ENCODE measurements at regions not wholly inside any gene's neighbourhood (a gene's known extent, or its start where the extent isn't known, plus 50 kb on each side); places are given as distances from the start of the nearest gene placed in this dataset.

DNA sequence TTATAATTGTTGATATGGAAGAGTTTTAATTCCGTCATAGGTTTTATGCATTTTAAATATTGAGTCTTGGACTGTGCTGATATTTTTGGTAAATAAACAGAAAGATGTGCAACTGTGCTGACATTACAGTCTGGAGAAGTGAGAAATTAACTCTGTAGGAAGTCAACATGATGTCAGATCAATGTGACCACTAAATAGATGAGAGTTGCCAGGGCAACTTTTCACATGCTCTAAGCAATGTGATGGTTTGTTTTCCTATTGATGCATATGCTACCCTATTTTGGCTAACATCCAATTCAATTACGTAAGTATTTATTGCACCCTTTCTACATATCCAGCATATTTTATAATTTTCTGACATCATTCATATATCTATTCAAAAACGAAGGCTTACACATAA is 1109.3 kb downstream of the TSN start:
- no peak for DNase-seq (ENCODE audit: low read depth in 2 of 2)

DNA sequence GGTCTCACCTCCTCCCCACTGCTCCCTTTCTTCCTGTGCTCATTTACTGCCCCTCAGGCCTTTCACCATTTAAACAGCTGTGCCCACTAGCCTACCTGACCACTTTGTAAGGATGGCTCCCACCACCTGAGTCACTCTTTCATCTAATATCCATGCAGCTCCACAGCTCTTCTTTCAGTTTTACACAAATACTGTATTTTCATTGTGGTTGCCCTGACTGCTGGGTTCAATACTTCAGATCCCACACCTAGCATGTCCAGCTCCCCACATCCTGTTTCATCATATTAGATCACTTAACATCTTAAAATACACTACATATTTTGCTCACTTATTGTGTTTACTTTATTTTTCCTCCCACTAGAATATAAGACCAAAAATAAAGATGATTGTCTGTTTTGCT is 1110.6 kb downstream of the TSN start:
- DNase-seq (ENCODE audit: low read depth in 2 of 2): no peak

DNA sequence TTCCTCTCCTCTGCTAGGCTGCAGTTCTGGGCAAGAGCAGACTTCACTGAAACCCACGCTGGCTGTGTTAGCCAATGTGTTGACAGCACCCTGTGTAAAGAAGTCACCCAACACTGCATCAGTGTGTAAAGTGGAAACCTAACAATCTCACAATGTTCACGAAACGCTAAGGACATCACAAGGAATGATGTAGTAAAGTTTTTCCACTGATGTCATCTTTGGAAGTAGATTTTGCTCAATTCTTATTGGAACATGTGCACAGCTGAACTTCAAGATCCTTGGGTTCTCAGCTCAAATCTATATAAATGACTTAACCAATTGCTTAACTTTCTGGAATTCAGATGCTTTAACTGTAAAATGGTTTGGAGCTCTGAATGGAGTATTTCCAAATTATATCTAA is 1112.5 kb downstream of the TSN start:
- no peak for DNase-seq (ENCODE audit: low read depth in 2 of 2)

DNA sequence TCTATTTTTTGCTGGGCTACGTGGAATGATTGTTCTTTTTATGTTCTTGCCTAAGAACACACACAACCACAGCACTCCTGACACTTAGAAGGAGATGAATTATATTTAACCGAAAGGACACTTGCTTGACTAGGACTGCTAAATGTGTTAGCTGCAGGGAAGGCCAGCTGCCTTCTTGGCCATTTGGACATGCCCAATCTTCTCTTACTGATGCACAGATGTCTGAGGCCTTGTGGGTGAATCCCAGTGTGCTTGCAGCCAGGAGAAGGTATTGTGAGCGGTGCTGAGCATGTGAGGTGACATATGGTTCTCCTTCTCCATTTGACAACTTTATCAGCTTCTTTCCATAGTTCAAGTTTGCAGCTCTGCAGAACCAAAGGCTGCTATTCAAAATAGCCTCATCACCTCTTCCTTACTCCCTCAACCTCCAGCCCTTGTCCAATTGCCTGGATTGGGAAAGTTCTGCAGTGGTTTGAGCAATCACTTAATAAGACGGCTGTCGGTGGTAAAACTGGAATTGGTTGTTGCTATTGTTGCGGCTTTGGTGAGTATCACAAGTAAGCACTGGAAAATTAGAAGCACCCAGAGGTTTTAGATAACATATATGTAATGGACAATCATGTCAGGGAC is 1113.3 kb downstream of the TSN start:
- DNase-seq (ENCODE audit: low read depth in 2 of 2): no peak

DNA sequence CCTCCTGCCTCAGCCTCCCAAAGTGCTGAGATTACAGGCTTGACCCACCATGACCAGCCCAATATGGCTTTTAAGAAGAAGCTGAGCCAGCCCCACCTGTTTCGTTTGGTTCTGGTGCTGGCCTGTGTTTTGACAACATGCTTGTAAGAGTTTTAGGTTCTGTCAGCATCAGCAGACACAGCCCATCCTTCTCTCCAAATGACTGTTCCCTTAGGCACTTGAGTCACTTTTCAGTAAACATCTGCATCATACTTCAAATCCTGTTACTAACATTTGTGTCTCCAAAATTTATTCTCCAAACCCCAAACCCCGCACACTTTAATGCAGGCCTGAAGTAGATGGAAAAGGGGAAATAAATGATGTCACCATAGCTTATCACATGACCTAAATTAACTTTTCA is 1118.5 kb downstream of the TSN start:
- DNase-seq (ENCODE audit: low read depth in 2 of 2): no peak

DNA sequence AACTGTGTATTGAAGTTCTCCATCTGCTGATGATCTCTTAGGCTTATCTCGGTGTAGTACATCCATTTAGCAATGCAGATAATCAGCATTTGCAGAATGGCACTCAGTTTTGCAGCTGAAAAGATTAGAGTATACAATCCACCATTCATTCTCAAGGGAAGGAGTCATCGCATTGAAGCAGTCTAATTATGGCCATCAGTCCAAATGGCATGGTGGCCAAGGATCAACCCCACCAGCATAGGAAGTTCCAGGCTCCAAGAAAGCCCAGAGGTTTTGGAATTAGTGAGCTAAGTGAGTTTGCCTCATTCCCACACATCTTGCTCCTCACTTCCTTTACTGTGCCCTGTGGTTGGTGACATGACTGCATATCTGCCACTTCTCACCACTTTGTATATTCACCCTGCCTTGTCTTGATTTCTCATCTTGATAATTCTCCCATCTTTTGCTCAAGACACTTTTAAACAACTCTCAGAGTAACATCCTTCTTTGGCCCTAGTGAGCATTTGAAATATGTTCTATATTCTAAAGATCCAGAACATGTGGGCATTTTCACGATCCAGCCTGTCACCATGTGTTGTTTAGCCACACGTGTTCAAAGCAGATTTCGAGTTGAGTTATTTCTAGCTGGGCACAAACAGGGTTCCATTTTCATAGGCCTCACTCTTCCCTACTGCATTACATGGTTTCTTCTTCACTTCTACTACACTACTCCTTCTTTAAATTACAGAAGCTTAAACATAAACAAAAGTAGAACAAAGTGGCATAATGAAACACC is 1119.8 kb downstream of the TSN start:
- no peak for DNase-seq (ENCODE audit: low read depth in 2 of 2)

DNA sequence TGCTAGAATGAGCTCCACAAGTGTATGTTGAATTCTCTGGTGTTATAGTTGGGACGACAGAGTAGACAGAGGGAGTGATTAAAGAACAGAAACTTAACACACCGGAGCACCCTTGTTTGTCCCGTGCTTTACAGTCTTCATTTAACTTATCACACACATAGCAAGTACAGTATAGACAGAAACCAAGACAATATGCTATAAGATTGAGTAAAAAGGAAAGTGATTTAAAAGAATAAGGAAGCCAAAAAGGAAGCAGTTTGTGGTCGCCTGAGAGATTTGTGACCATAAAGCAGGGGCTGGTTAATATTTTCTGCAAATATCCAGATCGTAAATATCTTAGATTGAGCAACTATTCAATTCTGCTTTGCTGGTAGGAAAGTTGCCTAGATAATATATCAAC is 1128.4 kb downstream of the TSN start:
- no peak for DNase-seq (ENCODE audit: low read depth in 2 of 2)

DNA sequence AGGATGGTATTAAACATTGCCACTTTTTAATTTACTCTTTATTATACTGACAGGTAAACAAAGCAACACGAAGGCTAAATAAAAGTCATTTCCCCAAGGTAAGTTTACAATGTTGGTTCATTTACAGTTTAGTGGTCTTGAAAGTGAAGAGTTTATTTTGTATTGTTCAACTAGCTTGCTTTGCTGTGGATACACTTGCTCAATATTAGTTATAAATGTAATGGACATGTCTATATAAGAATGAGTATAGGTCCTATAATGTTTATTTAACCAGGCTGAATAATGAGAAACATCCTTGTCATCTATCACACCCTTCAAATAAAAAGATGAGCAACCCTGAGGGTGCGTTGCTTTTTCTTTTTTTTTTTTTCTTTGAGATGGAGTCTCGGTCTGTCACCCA is 1129.4 kb downstream of the TSN start:
- no peak for DNase-seq (ENCODE audit: low read depth in 2 of 2)

DNA sequence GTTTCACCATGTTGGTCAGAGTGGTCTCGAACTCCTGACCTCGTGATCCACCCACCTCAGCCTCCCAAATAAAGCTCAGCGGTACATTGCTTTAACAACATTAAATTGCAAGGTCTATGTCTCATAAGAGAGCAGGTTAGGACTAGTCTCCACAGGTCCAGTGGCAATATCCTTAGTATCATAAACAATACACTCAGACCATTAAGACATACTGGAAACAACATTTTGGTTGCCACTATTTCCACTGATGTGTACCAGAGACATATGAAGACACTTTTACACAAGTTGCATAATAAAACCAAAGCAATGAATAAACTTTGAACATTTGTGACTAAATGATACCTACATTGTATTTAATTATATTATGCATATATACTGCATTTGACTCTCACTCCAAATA is 1130.0 kb downstream of the TSN start:
- no peak for DNase-seq (ENCODE audit: low read depth in 2 of 2)

DNA sequence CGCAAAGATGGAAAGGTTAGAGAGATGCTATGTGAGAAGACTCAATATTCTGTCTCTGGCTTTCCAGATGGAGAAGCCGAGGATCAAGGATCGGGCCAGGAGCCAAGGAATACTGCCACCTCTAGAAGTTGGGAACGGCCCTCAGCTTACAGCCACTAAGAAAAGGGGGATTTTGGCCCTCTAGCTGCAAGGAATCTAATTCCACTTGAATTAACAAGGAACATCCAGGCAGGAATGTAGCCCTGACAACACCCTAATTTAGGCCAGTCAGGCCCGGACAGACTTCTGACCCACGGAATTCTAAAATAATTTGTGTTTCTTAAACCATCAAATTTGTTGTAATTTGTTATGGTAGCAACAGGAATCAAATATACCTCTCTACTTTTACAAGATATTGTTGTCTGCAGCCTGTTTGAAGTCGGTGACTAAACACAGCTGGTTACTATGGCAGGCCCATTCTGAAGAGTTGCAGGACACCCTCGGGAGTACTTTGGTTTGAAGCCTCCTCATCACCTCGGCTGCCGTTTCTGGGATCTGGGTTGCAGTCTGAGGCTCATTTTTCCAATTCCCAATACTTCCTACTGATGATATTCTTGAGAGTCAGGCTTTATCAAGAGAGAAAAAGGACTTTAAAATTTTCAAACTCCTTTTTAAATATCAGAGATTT is 1131.2 kb downstream of the TSN start:
- no peak for DNase-seq (ENCODE audit: low read depth in 2 of 2)

DNA sequence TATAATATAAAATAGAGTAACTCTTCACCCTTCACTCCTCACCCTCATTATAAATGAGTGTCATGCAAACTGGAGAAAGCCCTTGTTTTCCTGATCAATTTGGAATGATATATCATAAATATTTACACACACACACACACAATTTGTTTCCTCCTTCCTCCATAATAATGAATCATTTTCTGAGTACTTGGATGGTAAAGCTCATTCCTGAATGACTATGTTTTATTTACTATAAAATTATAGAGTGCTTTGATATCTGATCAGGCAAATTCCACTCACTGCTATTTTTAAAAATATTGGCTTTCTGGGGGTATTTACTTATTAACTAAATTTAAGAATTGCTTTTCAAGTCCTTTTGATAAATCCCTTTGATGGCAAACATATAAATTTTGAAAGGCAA is 1125.5 kb upstream of the CNTNAP5 start:
- DNase-seq (ENCODE audit: low read depth in 2 of 2): no peak

DNA sequence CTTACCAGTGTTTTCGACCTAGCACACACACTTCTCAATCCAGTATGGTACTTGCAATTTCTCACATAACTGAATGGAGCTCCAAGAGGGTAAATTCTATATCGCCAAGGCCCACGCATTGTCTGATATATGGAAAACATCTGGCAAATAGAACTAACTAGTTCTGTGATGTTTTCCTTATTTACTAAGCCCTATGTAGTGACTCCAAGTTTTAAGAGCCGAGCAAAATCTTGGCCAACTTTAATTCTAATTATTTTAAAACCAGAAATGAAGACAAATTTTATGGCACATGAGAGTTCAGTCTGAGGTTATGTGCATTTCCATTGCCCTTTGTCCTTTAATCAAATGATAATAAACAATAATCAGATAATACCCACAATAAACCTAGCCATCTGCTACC is 1119.7 kb upstream of the CNTNAP5 start:
- DNase-seq (ENCODE audit: low read depth in 2 of 2): no peak

DNA sequence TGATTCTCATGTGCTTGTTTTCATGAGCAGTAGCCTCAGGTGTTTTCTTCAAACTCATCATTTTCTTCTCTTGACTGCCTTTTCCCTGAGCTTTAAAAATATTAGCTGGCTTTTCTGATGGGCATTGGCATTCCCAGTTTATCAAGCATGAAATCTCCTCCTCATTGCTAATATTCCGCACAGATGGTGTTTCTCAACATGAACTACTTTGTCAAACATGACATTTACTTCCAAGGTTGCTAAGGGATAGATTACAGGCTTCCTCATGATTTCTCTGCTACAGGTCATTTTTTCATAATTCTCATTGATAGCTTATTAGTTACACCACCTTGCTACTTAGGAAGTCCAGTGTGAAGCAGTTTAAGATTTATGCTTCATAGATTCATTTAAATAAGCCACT is 1116.9 kb upstream of the CNTNAP5 start:
- no peak for DNase-seq (ENCODE audit: low read depth in 2 of 2)

DNA sequence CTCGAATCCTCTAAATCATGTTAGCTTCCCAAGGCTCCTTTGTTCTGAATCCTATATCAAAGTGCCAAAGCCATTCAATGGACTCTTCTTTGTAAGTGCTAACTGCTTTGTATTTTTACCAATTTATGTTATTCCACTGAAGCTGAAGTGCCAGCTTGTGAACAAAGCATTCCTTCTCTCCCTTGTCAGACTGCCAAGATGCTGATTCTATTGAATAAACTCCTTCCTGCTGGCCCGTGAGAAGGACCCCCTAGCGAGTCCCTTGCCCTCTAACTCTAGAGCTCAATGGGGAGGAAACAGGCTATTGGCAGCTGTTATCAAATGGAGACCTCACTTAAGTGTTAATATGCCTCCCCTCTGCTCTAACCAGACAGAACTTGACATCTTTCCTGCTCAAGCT is 1097.9 kb upstream of the CNTNAP5 start:
- no peak for DNase-seq (ENCODE audit: low read depth in 2 of 2)

DNA sequence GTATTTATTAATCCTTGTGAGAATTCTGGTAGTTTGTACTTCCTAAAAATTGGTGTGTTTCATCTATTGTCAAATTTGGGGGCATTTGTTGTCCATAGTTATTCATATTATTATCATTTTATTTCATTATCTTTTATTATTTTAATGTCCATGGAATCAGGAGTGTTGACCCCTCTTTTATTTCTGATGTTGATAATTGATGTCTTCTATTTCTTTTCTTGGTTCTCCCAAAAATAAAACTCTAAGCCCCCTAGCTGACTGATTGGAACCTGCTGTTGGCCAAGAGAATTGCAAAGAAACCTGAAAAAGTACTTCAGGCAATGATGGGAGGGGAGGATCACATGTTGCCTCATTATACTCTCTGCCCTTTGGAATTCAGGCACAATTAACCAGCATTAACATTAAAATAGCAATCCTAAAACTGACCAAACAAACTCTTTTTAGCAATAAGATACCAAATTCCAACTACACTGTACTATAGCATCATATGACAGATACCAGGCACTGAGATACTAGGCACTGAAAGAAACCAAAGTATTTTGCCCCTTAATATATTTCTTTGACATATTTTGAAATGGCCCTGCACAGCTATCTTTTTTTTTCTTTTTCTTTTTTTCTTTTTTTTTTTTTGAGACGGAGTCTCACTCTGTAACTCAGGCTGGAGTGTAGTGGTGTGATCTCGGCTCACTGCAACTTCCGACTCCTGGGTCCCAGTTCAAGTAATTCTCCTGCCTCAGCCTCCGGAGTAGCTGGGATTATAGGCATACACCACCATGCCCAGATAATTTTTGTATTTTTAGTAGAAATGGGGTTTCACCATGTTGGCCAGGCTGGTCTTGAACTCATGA is 1097.2 kb upstream of the CNTNAP5 start:
- no peak for DNase-seq (ENCODE audit: low read depth in 2 of 2)

DNA sequence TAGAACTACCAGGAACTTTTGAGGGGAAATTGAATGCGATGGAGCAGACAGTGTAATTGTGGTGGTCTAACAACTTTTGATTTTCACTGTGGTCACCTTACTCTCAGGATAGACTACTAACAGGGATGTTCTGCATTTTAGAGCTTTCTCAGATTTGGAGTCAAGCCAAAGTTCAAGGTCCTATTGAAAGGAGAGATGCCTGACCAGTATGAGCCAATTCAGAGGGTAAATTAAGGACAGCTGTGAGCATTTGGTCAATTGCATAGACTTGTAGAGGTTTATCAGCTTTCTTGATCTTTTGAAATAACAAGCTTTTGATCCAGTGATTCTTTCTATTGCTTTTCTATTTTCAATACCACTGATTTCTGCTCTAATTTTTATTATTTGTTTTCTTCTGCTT is 1095.7 kb upstream of the CNTNAP5 start:
- DNase-seq (ENCODE audit: low read depth in 2 of 2): no peak

DNA sequence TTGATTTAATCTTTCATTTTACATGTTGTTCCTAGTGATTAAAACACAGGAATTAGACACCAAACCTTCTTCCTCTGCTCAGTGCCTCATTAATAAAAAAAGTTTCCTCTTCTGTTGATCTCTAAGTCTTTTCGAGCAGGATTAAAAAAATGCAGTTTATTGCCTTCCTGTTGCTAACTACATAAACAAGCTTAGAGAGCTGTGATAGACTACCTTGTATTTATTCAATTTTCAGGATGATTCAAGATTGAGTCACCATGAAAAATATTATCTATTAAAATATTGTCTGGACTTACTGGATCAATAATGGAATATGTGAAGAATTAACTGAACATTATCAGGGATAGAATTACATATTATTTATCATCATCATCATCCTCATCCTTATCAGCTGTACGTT is 1089.6 kb upstream of the CNTNAP5 start:
- no peak for DNase-seq (ENCODE audit: low read depth in 2 of 2)

DNA sequence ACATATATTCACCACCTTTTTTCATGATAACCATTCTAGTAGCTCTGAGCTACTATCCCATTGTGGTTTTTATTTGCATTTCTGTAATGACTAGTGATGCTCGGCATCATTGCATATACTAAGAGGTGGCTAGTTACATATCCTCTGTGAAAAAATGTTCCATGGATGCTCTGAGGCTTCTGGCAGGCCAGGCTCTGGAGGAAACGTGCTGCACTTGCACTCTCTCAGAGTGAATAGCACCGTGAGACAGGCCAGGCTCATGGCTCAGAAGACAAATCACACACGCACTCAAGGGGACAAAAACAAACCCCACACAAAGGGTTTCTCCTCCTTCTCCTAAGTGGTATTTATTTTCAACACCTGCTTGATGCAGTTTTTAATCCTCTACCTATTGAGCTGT is 1085.3 kb upstream of the CNTNAP5 start:
- no peak for DNase-seq (ENCODE audit: low read depth in 2 of 2)

DNA sequence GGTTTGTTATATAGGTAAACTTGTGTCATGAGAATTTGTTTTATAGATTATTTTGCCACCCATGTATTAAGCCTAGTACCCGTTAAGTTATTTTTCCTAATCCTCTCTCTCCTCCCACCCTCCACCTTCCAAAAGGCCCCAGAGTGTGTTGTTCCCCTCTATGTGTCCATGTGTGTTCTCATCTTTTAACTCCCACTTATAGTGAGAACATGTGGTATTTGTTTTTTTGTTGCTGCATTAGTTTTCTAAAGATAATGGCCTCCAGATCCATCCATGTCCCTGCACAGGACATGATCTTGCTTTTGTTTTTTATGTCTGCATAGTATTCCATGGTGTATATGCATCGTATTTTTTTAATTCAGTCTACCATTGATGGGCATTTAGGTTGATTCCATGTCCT is 1075.6 kb upstream of the CNTNAP5 start:
- DNase-seq (ENCODE audit: low read depth in 2 of 2): no peak

DNA sequence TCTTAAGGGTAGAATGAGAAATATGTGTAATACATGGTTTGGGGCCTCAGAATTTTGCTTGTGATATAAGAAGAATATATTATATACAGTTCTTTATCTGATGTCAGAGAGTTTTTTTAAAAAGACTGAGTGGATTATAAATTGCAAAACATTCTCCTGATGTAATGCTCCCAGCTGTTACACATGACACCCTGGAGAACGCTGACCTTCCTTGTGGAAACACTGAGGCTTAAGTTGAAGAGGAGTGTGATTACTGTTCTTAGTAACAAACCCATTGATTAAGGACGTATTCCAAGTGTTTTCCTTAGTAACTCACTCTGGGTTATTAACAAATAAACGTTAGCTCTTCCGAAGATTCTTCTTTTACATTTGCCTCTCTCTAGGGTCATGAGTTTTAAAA is 1069.3 kb upstream of the CNTNAP5 start:
- no peak for DNase-seq (ENCODE audit: low read depth in 2 of 2)

DNA sequence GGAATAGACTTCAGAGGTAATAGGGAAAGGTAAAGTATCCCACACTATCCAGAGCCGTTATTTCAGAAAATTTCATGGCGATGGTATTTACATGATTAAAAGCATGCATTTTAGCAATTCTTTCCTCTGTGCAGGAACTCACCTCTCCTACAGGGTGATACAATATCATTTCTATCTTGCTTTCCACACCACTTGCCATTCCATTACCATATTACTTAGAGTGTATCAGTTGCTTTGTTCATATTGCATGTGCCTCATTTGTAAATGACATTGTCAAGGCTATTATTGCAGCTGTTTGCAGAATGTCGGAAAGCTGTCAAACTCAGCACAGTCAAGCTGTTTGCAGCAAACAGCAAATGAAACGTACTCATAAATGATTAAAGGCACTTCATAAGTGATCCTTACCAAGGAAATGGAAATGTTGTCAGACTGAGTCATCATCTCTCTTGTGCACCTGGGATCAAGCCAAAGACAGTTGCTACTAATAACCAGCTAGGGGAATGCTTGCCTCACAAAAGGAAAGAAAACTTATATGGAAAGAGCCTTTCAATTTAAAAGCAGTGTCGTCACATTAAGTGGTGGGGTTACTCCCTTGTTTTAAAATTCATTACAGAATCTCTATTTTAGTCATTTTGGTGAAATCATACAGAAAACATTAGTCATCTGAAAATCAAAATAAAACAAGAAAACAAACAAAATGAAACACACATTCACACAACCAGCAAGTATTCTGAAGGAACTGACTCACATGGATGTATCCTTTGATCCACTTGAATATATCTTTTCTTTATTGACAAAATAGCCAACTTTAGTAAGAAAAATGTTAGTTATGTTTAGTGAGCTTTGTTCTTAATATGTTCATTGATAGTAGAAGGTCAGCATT is 1064.1 kb upstream of the CNTNAP5 start:
- DNase-seq (ENCODE audit: low read depth in 2 of 2): no peak
